Activated T-helper 1 cell treated with anti-CD3 and anti-CD28 coated beads, Interleukin-2, amount 50 U/mL, for 16 hours (primary cell): ENCODE measurements at regions not wholly inside any gene's neighbourhood (a gene's known extent, or its start where the extent isn't known, plus 50 kb on each side); places are given as distances from the start of the nearest gene placed in this dataset.
"Not testable (repeated sequence)": the region's sequence is repeated elsewhere in the genome, so short reads cannot be mapped to it uniquely, and the experiment has no call there.

ENCODE experiments used
- DNase-seq, 2 donors: peaks; one replicate each; pipeline ENCODE4 v3.0.0-alpha.2; 2020; ENCODE audit warnings: low read depth in 1 of 2, low spot score in 1 of 2

DNA sequence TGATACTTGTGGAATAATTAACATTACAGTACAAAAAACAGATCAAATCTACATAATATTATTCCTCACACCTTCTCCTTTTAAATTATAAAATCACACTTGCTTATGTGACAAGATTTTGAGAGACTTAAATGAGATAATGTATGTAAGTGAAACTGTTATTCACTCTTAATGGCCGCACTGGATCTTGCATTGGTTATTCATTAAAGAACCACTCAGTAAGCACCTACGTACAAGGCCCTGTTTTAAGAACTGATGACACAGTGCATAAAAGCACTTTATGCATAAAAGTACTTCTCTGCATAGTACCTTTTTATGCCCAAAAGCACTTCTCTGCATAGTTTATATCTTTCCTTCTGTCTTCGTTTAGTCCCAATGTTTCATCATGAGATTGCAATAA, 172.1 kb downstream of the GOLGA6L6 start:
- DNase-seq: no peak

- DNase-seq: no peak
Measured at GRCh38 chr15:20368974-20369373, 172.6 kb downstream of the GOLGA6L6 start.

GRCh38 chr15:20367093-20367492, 174.5 kb downstream of the GOLGA6L6 start:
- DNase-seq: no peak

DNA sequence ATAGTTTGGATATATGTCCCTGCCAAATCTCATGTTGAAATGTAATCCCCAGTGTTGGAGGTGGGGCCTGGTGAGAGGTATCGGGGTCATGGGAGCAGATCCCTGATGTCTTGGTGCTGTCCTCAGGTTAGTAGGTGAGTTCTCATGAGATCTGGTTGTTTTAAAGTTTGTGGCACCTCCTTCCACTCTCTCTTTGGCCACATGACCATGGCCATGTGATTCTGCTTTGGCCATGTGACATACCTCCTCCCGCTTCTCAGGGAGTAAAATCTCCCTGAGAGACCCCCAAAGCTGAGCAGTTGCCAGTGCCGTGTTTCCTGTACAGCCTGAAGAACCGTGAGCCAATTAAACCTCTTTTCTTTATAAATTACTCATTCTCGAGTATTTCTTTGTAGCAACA, 178.0 kb downstream of the GOLGA6L6 start:
- not testable (repeated sequence) for DNase-seq

DNA sequence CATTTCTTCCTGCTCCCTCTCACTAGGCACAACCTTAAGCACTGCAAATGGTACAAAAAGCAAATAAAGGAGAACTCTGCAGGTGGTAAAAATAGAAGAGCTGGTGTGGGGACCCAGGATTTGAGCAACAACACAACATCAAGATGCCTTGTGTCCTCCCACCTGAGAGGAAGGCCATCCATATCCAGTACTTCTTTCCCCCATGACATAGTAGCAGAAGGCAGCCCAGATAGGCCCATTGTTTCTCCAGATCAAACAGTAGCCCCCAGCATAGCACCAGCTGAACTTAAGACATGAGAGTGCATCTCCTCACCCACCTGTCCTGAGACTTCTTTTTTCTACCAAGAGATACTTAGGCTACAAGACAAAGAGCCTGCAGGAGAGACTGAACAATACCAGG, 180.5 kb downstream of the GOLGA6L6 start:
- DNase-seq: no peak

- no peak for DNase-seq
Measured at GRCh38 chr15:20358779-20359414, 182.7 kb downstream of the GOLGA6L6 start.

DNA sequence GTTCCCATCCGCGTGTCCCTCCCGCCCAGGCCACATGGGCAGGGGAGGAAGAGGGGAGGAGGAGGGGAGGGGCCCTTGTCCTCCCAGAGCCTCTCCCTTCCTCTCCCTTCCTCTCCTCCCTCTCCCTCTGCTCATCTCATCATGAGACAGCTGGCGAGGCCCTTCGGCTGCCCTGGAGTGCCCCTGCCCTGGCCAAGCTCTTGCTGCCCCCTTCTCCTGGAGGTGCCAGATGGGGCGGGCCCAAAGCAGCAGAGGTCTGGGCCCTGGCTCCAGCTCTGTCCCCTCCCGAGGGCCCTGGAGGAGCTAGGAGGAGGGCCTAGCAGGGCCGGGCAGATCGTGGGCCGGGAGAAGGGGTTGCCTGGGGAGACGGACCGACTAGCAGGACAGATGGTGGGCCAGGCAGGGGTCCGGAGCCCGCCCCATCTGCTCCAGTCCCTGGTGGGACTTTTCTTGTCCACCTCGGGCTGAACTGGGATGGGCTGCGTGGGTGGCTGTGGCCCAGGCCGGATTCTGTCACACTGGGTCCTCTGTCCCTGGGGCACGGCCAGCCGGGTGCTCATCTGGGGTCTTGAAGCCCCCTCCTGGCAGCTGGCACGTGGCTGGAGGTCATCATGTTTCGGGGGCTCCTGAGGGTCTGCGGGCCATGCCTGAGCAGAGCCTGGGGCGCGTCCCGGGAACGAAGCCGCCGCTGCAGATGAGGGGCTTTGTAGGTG, 183.4 kb downstream of the GOLGA6L6 start:
- no peak for DNase-seq

DNA sequence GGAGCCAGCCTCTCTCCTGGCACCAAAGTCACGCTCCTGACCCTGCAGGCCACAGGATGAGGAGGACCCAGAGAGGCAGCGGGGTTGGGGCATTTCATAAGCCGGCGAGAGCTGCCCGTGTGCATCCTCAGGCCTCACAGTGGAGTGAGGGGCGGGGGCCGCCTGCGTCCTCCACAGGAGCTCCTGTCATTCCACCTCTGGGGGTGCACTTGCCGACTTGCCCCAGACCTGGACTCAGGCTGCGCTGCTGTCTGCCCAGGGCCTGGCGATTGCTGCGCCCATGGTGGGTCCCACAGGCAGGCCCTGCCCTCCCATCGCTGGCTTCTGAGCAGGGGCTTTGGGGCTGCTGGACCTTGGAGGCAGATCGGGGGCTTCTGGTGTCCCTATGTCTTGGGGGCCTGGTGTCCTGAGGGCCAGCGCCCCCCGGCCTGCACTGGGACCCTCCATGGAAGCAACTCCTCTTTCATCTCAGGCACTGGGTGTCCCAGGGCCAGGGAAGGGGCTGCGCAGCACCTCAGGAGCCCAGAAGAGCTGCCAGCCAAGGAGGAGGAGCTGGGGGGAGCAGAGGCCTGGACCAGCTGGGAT, 184.0 kb downstream of the GOLGA6L6 start:
- no peak for DNase-seq

DNA sequence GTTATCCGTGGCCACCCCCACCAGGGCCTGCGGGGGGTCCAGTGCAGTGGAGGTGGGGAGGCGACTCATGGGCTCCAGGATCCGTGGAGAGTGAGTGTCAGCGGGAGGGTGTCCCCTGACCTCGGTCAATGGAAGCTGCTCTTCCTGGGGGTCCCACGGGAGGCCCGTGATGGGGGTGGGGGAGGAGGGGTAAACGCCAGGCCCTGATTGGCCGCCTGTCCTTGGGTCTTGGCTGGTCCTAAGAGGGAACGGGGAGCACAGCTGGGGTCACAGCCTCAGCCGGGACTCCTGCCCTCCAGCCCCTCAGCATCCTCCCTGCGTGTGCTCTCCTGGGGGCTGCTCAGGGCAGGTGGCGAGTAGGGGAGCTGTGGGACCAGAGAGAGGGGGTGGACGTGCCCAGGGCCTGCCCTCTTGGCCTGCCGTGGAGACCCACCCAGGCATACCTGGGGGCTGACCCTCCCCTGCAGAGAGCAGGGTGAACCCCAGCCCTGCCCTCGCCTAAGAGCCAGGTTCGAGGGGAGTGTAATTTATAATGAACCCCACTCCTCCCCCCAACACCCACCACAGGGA, 184.6 kb downstream of the GOLGA6L6 start:
- DNase-seq: no peak

- DNase-seq: peak; percentile 65 to 72
Measured at GRCh38 chr15:20356444-20356910, 185.1 kb downstream of the GOLGA6L6 start.

DNA sequence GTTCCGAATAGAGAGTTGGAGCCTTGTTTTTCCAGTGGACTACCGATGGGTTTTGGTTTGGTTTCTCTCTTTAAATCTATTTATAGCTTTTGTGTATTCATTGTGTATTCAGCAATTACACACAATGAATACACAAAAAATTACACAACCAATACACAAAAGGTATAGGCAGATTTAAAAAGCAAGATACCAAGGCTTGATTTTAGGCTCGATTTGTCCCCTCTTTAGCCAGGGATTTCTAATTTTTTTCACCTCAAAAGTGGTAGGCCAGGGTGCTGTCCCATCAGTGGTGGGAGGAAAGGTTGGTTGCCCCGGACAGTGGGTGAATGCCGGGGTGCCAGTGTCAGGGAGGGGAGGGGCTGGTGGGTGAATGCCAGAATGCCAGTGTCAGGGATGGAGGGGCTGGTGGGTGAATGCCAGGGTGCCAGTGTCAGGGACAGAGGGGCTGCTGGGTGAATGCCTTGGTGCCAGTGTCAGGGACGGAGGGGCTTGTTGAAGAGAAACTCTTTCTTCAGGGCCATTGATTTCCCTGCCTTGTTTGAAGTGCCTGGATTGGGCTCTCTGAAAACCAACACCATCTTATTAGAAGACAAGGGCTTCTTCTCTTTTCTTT, 186.2 kb downstream of the GOLGA6L6 start:
- no peak for DNase-seq

GRCh38 chr15:20354884-20355223, 186.7 kb downstream of the GOLGA6L6 start:
- not testable (repeated sequence) for DNase-seq

GRCh38 chr15:20353966-20354883, 187.4 kb downstream of the GOLGA6L6 start:
- DNase-seq: no peak

GRCh38 chr15:20352241-20353200, 189.1 kb downstream of the GOLGA6L6 start:
- no peak for DNase-seq

- DNase-seq: no peak
Measured at GRCh38 chr15:20351448-20351971, 190.1 kb downstream of the GOLGA6L6 start.

- peak in 1 of 2 donors; percentile 9 for DNase-seq
Measured at GRCh38 chr15:20349774-20350498, 191.7 kb downstream of the GOLGA6L6 start.

DNA sequence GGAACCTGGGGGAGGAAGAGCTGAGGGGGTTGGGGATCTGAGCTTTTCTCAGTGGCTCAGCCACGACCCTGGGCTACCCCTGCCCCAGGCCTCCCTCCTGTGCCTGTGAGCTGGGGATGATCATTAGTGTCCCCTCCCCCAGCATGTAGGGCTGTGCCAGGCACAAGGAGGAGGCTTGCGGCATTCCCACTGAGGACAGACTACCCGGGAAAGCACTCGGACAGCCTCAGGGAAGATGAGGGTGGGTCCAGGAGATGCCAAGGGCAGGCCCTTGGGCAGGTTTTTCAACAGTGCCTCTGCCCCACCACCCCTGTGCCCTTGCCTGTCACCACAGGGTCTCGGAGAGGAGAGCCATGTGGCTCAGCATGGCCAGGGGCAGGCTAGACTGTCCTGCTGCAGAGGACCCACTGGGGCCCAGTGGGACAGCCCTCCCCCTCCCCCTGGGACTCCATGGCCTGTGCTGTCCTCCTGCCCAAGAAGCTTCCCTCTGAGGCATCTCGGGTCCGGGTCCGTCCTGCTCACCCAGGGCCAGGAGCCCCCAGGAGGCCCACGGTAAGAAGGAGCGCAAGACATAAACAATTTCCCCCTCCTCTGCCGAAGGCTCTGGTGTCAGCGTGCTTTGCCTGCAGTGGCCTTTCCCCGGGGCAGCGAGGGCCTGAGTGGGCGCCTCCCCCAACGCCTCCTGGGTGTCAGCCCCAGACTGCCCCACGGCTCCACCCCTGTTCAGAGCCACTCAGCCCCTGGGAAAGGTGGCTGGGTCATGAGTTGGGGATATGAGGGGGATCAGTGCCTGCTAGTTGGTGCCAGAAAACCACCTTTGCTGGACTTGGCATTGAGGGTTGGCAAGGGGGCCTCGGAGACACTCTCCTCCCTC, 192.5 kb downstream of the GOLGA6L6 start:
- DNase-seq: peak in 1 of 2 donors; percentile 14
